ENCODE measurements at regions not wholly inside any gene's neighbourhood (a gene's known extent, or its start where the extent isn't known, plus 50 kb on each side); places are given as distances from the start of the nearest gene placed in this dataset.
A peak's percentile ranks its signal among the peaks of the same experiment; 100 is the strongest.
"Not testable (repeated sequence)": the region's sequence is repeated elsewhere in the genome, so short reads cannot be mapped to it uniquely, and the experiment has no call there.

DNA sequence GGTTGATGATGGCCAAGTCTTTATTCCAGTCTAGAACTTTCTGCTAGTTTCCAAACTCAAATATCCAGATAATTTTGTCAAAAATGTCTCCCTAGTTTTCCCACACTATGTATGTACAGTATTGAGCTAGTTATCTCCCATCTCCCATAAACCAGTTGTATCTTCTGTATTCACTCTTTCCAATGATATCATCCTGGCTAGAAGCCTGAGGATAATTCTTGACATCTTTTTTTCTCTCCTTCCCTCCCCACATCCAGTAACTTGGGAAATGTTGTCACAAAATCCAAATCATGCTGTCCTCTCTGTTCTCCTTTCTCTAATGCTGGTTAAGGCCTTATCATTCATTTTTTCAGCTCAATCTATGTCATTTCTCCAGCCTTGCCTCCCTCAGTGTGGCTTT is 553.8 kb upstream of the FANCL start:
- no peak for DNase-seq

DNA sequence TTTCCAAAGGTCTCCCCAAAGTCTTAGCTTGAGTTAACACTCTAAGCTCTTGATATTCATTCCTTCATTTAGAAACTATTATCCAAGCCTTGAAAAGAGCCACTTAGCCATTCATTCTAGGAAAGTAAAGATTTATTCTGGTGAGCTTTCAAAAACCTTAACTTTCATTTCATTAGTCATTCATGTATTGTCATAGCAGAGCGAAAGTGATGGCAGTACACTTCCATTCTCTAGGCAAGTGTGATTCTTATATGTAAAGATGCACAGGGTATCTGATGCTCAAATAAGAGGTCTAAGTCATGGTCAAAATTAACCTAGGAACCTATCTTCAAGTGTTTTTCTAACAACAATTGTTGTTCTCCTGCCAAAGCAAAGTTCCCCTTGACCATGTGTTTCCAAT is 553.0 kb upstream of the FANCL start:
- DNase-seq: no peak

DNA sequence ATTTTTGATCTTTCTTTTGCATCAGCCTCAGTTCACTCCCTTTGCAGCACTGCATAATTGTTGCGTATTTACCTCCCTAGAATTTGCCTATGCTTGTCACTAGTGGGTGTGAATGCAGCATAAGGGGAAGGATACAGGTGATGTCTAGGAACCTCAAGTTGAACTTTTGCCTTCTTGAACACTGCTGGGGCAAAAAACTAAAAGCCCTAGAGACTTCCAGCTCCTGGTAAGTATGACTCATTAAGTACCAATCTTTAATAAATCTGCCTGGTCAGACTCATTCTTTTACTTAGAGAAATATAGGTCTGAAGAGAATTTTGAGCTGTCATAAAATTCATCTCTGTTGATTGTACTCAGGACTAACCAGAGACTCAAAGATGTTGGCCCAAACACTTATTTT is 547.3 kb upstream of the FANCL start:
- no peak for DNase-seq

DNA sequence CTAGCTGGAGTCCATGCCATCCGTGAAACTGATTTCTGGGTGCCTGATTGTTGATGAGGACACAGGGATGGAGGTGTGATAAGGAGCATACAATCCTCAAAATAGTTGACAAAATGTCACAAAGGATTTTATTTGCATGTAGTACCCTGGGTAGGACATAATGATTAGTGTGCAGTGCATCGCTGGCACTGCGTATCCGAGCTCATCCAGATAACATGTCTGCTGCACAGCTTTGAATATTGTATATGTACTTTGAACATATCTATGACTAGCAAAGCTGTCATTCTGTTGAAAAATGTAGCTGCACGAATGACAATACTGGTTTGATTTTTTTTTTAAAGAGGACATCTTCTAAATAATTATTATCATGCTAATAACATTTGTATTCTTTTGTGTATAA is 529.7 kb upstream of the FANCL start:
- DNase-seq: no peak

DNA sequence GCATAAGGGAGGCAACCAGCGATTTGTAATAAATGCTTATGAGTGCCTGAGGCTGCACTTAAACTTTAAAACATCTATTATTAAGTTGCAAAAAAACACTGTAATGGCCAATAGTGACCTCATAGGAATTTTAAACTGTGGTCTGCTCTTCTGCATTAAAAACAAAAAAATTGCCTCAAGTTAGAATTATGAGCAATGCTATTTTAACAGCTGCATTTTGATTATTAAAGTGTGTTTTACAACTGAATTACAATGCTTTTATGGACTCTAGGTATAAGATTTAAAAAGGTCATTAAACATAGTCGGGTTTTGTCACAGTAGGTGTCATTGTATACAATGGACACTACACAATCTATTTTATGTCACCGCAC is 528.7 kb upstream of the FANCL start:
- DNase-seq: no peak

DNA sequence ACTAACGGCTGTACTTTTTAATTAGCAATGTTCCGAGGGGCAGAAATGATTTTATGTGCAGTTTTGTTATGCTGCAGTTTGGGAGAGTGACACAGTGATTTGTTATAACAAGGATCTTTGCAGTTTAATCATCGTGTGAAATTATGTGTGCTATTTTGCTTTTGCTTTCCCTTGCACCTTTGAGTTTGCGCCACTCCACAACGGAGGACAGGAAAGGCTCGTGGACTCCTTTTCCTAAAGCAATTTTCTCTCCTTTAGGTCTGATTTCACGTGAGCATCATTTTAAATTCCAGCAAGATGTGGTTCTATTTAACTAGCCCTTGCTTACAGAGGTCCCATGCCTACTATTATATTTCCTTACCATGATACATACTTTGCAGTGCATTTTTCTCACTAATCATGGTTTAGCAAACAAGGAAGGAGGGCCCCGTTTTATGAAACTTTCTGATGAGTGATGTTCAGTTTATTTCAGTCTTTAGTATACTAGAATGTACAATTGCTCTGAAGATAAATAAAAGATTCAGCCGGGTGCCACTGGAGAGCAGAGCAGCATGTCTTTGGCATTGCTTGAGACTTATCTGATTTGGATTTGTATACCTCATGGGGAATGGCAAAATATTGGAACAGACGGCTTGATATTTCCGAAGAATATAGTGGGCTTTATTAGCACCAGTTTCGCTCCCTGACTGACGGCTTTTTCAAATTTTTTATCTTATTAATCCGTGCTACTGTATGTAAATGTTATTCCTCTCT is 528.2 kb upstream of the FANCL start:
- DNase-seq: no peak

DNA sequence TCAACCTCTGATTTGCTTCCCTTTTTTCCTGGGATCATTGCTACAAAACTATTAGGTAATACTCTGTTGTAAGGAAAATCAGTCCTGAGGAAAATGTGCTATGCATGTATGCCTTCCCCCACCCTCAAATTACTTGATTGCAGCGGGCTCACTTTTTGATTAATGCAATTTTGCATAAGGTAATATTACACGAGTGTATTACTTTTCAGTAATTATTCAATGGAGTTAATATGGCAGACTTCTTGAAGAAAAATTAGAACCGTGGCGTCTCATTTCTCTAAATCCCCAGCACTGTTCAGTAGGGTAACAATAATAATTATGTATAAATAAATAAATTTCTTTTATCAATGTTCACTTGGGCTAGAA is 527.6 kb upstream of the FANCL start:
- DNase-seq: no peak

DNA sequence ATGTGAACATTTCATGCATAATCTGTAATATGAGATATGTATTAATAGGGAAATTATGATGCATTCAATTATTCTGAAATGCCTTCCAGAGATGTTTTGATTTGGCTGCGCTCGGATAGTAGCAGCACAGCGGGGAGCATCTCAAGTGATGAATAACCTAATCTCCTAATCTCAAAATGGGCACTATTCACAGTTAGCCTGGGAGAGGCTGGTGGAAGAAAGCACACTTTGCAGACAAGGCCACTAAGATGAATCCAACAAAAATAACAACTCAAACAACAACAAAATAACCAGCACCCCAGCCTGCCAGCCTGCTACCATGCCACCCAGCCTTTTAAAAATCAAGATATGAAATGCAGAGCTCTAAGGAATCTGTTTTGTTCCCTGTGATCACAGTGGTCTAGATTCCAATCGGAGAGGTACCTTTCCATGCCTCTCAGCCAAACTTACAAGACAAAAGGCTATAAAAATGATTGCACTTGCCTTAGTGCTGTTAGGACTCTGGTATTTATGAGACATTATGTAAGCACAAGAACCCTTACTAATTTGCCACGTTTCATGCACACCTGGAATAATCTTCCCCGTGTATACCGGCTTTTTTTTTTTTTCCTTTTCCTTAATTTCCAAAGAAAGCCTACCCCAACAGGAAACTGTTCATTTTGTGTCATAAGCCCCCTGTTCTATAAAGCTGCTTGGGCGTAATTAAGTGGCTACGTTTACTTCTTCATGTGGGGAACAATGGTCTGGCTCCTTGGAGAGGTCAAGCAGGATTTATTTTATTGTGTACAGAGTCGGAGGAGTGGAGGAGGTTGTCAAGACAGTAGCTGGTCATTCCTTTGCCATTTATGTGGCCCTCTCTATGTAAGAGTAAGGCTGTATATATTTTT is 526.9 kb upstream of the FANCL start:
- no peak for DNase-seq

DNA sequence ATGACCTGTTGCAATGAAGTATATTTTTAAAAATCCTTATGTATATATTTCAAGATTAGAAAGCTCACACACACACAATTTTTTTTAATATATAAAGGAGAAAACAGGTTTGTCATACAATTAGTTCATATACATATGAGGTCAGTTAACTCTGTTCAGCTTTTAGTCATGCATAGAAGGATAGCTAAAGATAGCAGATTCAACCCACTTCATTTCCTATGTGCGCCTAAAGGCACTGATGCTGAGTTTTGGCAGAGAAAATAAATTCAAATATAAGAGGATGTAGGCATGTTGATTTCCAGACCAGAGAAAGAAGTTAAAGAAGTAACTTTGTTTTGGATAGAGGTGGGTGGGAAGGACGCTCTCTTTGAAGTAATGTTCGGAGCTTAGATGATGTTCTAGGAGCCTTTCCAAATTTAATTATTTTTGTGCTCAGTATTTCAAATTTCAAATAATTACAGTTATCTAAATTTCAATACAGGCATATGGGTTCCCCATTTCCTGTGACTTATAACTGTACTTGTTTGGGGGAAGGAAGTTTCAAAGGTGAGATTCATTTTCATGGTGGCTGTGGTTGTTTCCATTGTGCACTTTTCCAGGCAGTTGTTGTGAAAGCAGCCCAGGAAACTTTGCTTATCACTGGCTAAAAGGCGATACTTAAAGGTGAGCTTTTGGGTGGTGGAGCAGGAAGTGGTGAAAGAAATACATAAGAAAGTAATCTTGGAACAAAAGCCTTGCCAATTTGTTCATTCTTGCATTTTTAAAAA is 523.4 kb upstream of the FANCL start:
- DNase-seq: no peak

DNA sequence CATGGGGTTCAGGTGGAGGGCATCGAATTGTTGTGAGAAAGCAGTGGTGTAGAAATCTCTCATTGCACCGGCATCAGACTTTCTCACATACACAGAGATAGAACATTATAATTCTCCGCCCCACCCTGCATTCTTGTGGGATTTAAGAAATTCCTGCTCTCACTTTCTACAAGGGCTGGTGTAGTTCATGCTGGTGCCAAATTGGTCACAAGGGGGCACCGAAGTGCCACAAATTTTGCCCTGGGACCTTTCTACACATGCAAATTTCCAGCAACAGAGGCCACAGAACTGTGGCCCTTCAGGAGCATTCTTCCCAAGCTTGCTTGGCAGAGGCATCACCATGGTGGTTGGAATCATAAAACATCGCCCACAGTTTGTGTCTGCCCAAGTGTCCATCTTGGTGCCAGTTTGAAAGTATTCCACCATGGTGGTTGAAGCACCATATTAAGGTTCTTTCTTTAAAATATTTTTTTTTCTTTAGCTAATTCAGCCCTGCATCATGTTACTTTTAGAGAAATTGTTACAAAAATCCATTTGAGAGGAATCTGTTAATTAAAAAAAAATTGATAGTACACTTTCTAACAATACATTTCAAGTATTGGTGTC is 521.2 kb upstream of the FANCL start:
- peak; percentile 6 for DNase-seq

DNA sequence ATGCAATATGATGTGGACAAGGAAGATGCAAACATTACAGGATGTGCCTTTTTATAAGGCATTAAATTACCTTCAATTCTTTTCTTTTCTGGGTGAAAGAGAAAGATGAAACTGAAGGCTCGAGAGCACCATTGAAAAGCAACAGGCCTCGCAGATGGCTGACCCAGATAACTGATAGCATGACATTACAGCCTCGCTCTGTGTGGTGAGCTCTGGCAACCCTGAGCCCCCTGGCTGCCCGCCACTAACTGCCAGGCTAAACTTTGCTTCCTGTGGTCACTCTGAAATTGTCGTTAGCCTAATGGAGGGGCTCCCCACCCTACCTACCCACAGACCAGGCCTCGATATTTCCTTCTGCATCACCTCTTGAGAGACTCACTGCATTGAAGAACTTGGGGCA is 516.8 kb upstream of the FANCL start:
- no peak for DNase-seq

DNA sequence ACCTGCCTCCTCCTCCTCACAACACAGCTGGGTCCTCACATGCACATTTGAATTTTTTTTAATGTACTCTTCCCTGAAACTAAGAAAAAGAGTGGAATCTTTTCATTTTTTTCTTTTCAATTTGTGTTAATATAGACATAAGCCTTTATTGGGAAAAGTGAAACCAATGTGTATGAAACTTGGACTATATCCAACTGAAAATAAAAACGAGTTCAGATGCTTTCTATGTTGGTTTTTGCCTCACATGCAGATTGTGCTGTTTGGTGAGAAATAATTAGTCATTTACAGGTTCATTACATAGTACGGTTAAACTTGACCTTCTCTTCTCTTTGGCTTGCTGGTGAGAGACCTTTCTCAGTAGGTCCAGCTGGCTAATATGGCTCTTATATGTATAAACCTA is 515.2 kb upstream of the FANCL start:
- DNase-seq: no peak

DNA sequence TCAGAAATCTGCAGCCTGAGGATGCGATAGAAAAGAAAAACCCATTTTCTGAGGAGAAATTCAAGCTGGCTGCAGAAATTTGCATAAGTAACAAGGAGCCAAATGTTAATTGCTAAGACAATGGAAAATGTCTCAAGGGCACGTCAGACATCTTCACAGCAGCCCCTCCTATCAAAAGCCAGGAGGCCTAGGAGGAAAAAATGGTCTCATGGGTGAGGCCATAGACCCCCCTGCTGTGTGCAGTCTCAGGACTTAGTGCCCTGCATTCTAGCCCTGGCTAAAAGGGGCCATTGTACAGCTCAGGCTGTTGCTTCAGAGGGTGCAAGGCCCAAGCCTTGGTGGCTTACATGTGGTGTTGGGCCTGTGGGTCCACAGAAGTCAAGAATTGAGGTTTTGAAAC is 511.4 kb upstream of the FANCL start:
- not testable (repeated sequence) for DNase-seq

DNA sequence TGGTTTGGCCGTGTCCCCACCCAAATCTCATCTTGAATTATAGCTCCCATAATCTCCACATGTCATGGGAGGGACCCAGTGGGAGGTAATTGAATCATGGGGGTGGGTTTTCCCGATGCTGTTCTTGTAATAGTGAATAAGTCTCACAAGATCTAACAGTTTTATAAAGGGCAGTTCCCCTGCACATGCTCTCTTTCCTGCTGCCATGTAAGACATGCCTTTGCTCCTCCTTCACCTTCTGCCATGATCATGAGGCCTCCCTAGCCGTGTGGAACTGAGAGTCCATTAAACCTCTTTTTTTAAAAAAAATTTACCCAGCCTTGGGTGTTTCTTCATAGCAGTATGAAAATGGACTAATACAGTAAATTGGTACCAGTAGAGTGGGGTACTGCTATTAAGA is 510.6 kb upstream of the FANCL start:
- DNase-seq: not testable (repeated sequence)

DNA sequence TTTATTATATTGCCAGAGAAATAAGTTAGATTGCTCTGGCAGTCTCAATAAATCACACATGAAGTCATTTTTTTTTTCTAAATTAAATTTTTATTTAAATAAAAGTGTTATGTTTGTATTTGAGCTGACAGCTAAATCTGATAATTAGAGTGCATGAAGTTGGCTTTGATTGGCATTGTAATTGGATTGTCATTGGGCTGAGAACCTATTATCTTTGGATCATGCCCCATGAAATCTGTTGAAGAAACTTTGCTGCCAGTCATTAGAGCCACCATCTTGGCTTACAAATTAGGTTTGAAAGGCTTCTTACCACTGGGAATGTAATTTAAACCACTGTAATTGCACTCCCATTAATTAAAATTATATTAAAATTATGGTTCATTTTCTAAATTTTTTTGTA is 507.9 kb upstream of the FANCL start:
- no peak for DNase-seq

DNA sequence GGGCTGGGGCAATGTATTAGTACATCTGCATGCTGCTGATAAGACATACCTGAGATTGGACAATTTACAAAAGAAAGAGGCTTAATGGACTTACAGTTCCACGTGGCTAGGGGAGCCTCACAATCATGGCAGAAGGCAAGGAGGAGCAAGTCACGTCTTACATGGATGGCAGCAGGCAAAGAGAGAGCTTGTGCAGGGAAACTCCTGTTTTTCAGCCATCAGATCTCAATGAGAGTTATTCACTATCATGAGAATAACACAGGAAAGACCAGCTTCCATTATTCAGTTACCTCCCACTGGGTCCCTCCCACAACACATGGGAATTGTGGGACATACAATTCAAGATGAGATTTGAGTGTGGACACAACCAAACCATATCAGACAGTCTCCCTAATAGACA is 504.2 kb upstream of the FANCL start:
- not testable (repeated sequence) for DNase-seq

DNA sequence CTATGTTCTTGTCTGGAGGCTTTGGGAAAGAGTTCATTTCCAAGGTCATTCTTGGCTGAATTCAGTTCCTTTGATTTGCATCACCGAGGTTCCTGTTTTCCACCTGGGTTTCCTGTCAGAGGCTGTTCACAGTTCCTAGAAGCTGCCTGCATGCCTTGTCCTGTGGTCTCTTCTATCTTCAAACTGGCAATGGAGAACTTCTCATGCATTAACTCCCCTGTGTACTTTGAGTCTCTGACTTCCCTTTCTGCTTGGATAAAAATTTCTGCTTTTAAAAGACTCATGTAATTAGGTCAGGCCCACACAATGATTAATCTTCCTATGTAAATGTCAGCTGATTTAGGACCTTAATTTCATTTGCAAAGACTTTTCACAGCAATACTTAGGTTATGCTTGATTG is 499.3 kb upstream of the FANCL start:
- no peak for DNase-seq

DNA sequence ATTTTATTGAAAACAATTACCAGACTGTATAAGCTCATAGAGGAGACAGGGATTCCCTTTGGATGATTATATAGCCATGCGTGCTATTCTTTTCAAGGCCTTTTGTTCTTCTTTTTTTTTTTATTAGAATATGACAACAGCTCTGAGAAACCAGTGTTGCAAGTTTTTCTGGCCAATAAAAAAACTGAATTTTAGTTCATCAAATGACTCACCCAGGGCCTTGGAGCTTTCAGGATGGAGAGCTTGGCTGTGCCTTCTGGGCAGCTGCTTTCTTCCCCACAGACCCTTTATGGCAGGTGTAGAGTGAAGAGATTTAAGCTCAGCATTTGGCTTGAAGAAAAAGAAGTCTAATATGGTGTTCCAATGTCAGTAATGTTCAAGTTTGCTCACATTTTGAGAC is 497.9 kb upstream of the FANCL start:
- DNase-seq: no peak

DNA sequence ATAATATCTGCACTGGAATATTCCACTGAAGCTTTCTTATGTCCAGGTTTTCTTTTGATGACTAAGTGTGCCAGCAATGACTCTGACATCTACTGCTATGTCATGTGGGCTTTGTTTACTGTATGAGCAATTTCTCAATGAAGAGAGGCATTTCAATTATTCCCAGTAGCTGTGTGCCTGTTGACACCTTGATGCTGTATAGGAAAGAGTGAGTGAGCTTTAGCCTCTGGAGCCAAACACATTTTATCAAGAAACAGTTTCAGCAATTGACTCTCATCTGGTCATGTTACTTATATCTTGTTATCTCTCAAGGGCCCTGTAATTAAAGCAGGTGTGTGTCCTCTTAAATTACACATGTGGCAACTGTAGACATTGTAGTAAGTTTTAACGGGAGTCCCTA is 493.2 kb upstream of the FANCL start:
- no peak for DNase-seq

DNA sequence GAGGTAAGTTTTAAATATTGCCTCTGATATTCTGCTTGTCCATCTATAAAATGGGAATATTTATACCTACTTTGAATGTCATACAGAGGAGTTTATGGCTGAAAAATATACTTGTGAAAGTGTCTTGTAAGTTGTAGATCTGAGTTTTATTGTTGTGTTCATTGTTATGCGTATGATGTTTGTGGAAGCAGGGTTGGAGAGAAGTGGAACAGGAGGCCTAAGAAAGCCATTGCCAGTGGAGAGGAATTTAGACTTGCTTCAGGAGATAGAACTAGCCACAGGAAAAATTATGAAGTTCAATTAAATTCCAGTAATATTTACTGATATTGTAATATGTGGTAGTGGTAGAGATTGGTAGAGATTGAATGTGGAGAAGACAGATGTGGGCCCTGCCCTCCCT is 491.9 kb upstream of the FANCL start:
- DNase-seq: no peak

DNA sequence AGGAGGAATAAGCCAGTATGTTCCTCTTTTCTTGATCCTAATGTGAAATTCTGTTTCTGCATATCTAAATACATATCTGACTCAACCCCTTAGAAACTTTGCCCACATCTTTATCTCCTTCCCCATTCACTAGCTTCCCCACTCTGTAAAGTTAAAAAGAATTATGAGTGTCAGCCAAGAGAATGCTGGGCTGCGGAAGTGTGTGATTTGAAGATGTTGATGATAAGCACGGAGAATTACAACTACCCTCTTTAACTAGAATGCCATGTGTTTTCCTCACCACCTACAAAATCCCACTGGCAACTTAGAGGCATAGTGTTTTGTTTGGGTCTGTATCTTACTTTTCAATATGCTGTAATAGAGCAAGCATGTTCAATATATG is 490.4 kb upstream of the FANCL start:
- no peak for DNase-seq

DNA sequence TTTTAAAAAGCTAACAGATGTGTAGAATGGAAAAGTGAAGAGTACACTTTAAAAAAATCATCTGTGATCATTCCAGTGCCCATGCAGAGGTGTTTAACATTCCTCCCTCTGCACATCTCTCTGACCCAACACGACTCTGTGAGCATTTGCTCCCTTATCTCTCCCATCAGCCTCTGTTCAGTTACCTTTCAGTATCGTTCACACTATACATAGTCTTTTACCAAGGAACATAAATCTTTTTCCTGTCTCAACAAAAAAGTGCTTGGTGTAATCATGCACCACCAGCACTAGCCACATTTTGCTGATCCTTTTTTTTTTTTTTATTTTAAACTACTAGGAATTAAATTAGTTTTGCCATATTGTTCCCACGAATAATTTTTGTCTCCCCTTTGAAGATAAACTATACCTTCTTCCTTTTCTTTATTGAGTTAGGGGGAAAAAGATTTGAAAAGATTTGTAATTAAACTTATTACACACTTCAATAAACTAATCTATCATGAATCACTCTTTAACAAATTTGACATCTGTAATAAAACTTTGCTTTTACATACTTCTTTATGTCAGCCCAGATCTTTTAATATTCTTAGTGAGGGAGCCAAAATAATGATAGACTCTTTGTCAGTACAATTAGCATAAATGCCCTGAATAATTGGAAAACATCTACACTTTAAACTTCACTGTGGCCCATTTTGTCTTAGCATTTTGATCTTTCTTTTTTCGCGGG is 489.8 kb upstream of the FANCL start:
- no peak for DNase-seq

Measured in stimulated activated CD4-positive, alpha-beta T cell treated with anti-CD3 and anti-CD28 coated beads, Interleukin-1b, Interleukin-23, amount 100 ng/mL, for 48 hours (primary cell).